Fibroblast of villous mesenchyme (primary cell): ENCODE measurements at regions not wholly inside any gene's neighbourhood (a gene's known extent, or its start where the extent isn't known, plus 50 kb on each side); places are given as distances from the start of the nearest gene placed in this dataset.

ENCODE experiments used
- DNase-seq: peaks from one replicate; pipeline ENCODE4 v3.0.0-alpha.2; 2010; ENCODE audit warnings: low read depth
- H3K4me3 ChIP-seq: 2 replicates; pipeline ENCODE4 v1.5.1; 2011; ENCODE audit warnings: low read depth, mild to moderate bottlenecking, low read length
- CTCF ChIP-seq: IDR thresholded peaks from 2 replicates; pipeline ENCODE4 v1.5.1; 2012; ENCODE audit warnings: low read depth, mild to moderate bottlenecking, low read length; ENCODE audit not compliant: insufficient read depth

- TF ChIP-seq CTCF = no peak
- no peak overlapping the region for H3K4me3 ChIP-seq
- DNase-seq = peak; percentile 83
Observed at GRCh38 chr2:67824186-67824585, 238.6 kb downstream of the C1D start.

- no peak for TF ChIP-seq CTCF
- H3K4me3 ChIP-seq = peak overlapping the region; percentile 3
- peak; percentile 52 for DNase-seq
Observed at GRCh38 chr2:67825476-67825875, 237.3 kb downstream of the C1D start.

GRCh38 chr2:67828066-67828465 is 234.7 kb downstream of the C1D start:
- TF ChIP-seq CTCF = no peak
- DNase-seq = no peak
- no peak overlapping the region for H3K4me3 ChIP-seq

- H3K4me3 ChIP-seq = no peak overlapping the region
- TF ChIP-seq CTCF = no peak
- no peak for DNase-seq
Observed at GRCh38 chr2:67829470-67829869, 233.3 kb downstream of the C1D start.

GRCh38 chr2:67833632-67834031 is 229.2 kb downstream of the C1D start:
- no peak overlapping the region for H3K4me3 ChIP-seq
- no peak for TF ChIP-seq CTCF
- no peak for DNase-seq

- DNase-seq = no peak
- TF ChIP-seq CTCF = no peak
- H3K4me3 ChIP-seq = no peak overlapping the region
Observed at GRCh38 chr2:67834482-67834881, 228.3 kb downstream of the C1D start.

GRCh38 chr2:67835266-67835665 is 227.5 kb downstream of the C1D start:
- no peak for DNase-seq
- no peak for TF ChIP-seq CTCF
- no peak overlapping the region for H3K4me3 ChIP-seq
